ENCODE measurements at regions not wholly inside any gene's neighbourhood (a gene's known extent, or its start where the extent isn't known, plus 50 kb on each side); places are given as distances from the start of the nearest gene placed in this dataset.

DNA sequence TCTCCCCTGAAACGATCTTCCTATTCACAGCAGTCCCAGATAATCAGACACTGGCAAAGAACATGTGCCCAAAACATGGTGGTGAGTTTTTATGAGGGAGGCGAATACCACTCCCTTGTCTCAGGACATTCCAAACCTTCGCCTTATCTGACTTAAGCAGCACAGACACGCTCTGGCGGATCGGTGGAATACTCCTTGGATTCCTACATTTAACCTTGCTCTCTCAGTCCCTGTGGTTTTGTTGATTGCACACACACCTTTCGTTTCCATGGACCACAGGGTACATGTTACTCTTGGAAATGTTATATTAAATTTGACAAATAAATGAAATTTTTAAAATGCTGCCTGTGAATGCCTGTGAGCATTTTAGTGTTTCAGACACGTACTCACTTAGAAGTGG lies 87.8 kb upstream of the CPEB4 start (continued):
- TF ChIP-seq, protein P1, sequence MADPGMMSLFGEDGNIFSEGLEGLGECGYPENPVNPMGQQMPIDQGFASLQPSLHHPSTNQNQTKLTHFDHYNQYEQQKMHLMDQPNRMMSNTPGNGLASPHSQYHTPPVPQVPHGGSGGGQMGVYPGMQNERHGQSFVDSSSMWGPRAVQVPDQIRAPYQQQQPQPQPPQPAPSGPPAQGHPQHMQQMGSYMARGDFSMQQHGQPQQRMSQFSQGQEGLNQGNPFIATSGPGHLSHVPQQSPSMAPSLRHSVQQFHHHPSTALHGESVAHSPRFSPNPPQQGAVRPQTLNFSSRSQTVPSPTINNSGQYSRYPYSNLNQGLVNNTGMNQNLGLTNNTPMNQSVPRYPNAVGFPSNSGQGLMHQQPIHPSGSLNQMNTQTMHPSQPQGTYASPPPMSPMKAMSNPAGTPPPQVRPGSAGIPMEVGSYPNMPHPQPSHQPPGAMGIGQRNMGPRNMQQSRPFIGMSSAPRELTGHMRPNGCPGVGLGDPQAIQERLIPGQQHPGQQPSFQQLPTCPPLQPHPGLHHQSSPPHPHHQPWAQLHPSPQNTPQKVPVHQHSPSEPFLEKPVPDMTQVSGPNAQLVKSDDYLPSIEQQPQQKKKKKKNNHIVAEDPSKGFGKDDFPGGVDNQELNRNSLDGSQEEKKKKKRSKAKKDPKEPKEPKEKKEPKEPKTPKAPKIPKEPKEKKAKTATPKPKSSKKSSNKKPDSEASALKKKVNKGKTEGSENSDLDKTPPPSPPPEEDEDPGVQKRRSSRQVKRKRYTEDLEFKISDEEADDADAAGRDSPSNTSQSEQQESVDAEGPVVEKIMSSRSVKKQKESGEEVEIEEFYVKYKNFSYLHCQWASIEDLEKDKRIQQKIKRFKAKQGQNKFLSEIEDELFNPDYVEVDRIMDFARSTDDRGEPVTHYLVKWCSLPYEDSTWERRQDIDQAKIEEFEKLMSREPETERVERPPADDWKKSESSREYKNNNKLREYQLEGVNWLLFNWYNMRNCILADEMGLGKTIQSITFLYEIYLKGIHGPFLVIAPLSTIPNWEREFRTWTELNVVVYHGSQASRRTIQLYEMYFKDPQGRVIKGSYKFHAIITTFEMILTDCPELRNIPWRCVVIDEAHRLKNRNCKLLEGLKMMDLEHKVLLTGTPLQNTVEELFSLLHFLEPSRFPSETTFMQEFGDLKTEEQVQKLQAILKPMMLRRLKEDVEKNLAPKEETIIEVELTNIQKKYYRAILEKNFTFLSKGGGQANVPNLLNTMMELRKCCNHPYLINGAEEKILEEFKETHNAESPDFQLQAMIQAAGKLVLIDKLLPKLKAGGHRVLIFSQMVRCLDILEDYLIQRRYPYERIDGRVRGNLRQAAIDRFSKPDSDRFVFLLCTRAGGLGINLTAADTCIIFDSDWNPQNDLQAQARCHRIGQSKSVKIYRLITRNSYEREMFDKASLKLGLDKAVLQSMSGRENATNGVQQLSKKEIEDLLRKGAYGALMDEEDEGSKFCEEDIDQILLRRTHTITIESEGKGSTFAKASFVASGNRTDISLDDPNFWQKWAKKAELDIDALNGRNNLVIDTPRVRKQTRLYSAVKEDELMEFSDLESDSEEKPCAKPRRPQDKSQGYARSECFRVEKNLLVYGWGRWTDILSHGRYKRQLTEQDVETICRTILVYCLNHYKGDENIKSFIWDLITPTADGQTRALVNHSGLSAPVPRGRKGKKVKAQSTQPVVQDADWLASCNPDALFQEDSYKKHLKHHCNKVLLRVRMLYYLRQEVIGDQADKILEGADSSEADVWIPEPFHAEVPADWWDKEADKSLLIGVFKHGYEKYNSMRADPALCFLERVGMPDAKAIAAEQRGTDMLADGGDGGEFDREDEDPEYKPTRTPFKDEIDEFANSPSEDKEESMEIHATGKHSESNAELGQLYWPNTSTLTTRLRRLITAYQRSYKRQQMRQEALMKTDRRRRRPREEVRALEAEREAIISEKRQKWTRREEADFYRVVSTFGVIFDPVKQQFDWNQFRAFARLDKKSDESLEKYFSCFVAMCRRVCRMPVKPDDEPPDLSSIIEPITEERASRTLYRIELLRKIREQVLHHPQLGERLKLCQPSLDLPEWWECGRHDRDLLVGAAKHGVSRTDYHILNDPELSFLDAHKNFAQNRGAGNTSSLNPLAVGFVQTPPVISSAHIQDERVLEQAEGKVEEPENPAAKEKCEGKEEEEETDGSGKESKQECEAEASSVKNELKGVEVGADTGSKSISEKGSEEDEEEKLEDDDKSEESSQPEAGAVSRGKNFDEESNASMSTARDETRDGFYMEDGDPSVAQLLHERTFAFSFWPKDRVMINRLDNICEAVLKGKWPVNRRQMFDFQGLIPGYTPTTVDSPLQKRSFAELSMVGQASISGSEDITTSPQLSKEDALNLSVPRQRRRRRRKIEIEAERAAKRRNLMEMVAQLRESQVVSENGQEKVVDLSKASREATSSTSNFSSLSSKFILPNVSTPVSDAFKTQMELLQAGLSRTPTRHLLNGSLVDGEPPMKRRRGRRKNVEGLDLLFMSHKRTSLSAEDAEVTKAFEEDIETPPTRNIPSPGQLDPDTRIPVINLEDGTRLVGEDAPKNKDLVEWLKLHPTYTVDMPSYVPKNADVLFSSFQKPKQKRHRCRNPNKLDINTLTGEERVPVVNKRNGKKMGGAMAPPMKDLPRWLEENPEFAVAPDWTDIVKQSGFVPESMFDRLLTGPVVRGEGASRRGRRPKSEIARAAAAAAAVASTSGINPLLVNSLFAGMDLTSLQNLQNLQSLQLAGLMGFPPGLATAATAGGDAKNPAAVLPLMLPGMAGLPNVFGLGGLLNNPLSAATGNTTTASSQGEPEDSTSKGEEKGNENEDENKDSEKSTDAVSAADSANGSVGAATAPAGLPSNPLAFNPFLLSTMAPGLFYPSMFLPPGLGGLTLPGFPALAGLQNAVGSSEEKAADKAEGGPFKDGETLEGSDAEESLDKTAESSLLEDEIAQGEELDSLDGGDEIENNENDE (IDR thresholded peaks at IDR 0.05; ENCODE audit: insufficient replicate concordance, low read length): no peak
- no peak for TF ChIP-seq FOSL1 (IDR thresholded peaks at IDR 0.05; ENCODE audit: insufficient read depth, low read depth, low read length)
- no peak for TF ChIP-seq JUN (IDR thresholded peaks at IDR 0.05; ENCODE audit: low read depth, low read length)
- no peak for TF ChIP-seq RFX5 (IDR thresholded peaks at IDR 0.05; ENCODE audit: borderline replicate concordance, low read depth, low read length)
- no peak for TF ChIP-seq SP4 (IDR thresholded peaks at IDR 0.05; ENCODE audit: low read length)
- no peak for TF ChIP-seq NANOG (IDR thresholded peaks at IDR 0.05; ENCODE audit: insufficient read depth, low read depth, low read length, poor library complexity, severe bottlenecking)
- no peak for TF ChIP-seq TAF1 (IDR thresholded peaks at IDR 0.05; ENCODE audit: low read depth, low read length)
- no peak for TF ChIP-seq RAD21 (IDR thresholded peaks at IDR 0.05 in 1 of 2, conservative IDR thresholded peaks at IDR 0.05 in 1 of 2; ENCODE audit: low read depth in 2 of 2, low read length in 2 of 2)
- no peak for TF ChIP-seq SAP30 (IDR thresholded peaks at IDR 0.05; ENCODE audit: insufficient read depth, insufficient replicate concordance, low read length)
- TF ChIP-seq RXRA (IDR thresholded peaks at IDR 0.05; ENCODE audit: insufficient read depth, low read depth, low read length): no peak
- no peak for TF ChIP-seq EGR1 (IDR thresholded peaks at IDR 0.05; ENCODE audit: borderline replicate concordance, low read depth, low read length)
- no peak for TF ChIP-seq SIN3A (conservative IDR thresholded peaks at IDR 0.05 in 1 of 2, IDR thresholded peaks at IDR 0.05 in 1 of 2; ENCODE audit: low read depth in 1 of 2, low read length in 2 of 2)
